Heart right ventricle (tissue), 16 donors: ENCODE measurements at regions not wholly inside any gene's neighbourhood (a gene's known extent, or its start where the extent isn't known, plus 50 kb on each side); places are given as distances from the start of the nearest gene placed in this dataset.

Source experiments
- ATAC-seq, 8 donors: fragments of 200-7000 bp; cut with Tn5 transposase; one replicate each; pipeline ENCODE4 v1.9.1; 2020; ENCODE audit warnings: mild to moderate bottlenecking in 8 of 8, moderate library complexity in 8 of 8, moderate number of reproducible peaks in 1 of 8
- DNase-seq, 2 donors: peaks; one replicate each; pipeline ENCODE4 v3.0.0-alpha.2; 2020
- H3K27ac ChIP-seq, 10 donors: fragments of 200-600 bp; sonication (generic) in 2 of 10; one replicate each; pipeline versions ENCODE4 v1.5.0 to v1.8.0; 2020 to 2022; ENCODE audit warnings: mild to moderate bottlenecking in 3 of 10
- H3K27me3 ChIP-seq, 7 donors: fragments of 200-600 bp; one replicate each; pipeline ENCODE4 v1.8.0; 2021 to 2022; ENCODE audit warnings: mild to moderate bottlenecking in 2 of 7
- H3K36me3 ChIP-seq, 9 donors: fragments of 200-600 bp; sonication (generic) in 1 of 9; one replicate each; pipeline versions ENCODE4 v1.5.0 to v1.8.0; 2020 to 2022; ENCODE audit warnings: mild to moderate bottlenecking in 2 of 9
- H3K4me1 ChIP-seq, 9 donors: fragments of 200-600 bp; sonication (generic) in 1 of 9; one replicate each; pipeline versions ENCODE4 v1.5.0 to v1.8.0; 2020 to 2022; ENCODE audit warnings: mild to moderate bottlenecking in 4 of 9
- H3K4me3 ChIP-seq, 10 donors: fragments of 200-600 bp; sonication (generic) in 2 of 10; one replicate each; pipeline versions ENCODE4 v1.5.0 to v1.8.0; 2020 to 2022; ENCODE audit warnings: mild to moderate bottlenecking in 7 of 10, moderate library complexity in 2 of 10
- H3K9me3 ChIP-seq, 11 donors: fragments of 200-600 bp in 10 of 11; sonication (generic) in 2 of 11; one replicate each; pipeline versions ENCODE4 v1.5.0 to v1.8.0; 2013 to 2022; ENCODE audit warnings: mild to moderate bottlenecking in 2 of 11, control low read depth in 1 of 11, moderate library complexity in 1 of 11
- WGBS, 2 donors: extraction: QIAGEN DNeasy Blood & Tissue Kit; methylation state at CpG; one replicate each; pipeline ENCODE4 v1.1.7; 2013; ENCODE audit warnings: inconsistent platforms in 1 of 2; 5-methylcytosine and 5-hydroxymethylcytosine counted together
- intact Hi-C, 10 donors: fragments of 100-400 bp; cut with DNase I; formaldehyde crosslinking; loops; one replicate each; pipeline versions ENCODE4 v1.11.1 to v1.14.2; 2022
- TF ChIP-seq, protein P1 (sequence below), 9 donors: fragments of 200-600 bp; sonication (generic) in 2 of 9; IDR thresholded peaks; one replicate each; pipeline versions ENCODE4 v1.5.0 to v1.8.0; 2021 to 2022; ENCODE audit warnings: antibody characterized with exemption in 9 of 9, mild to moderate bottlenecking in 5 of 9, moderate library complexity in 1 of 9
- donor health status: Arrhythmogenic right ventricular cardiomyopathy.
- donor health status: ischemic (EF 13 %, LVEDD 7.1; RV severe dilation, severe dysfunction).
- donor health status: healthy with polysubstance abuse.
- donor health status: DM: no; HTN: yes; CAD: no.
- donor health status: DM: no; HTN: no; CAD: no.
- donor health status: ischemic (EF 25% LVEDD 6.9; RV normal size, moderate dysfunction).
- donor health status: ischemic (EF 25% LVEDD 5.7; RV mildly dilated, moderate dysfunction).
- donor health status: healthy.
- donor health status: DM: yes; HTN: yes; CAD: no.
- donor health status: Ischemic cardiomyopathy.
- donor health status: ischemic (EF 35%, LVEDD 5.7; RV mildly dilated, moderate dysfunction).
- donor health status: nonischemic (EF 11% LVEDD 7.7; RV severe dilation, severe dysfunction).
- donor health status: DM: yes; HTN: yes; CAD: no.
- donor health status: PGD.
- donor health status: ischemic (EF 29% LVEDD 5.4; RV normal size, mild dysfunction).
- donor health status: nonischemic (EF 23%, LVEDD 6.1; RV moderate dilation, normal function).

DNA sequence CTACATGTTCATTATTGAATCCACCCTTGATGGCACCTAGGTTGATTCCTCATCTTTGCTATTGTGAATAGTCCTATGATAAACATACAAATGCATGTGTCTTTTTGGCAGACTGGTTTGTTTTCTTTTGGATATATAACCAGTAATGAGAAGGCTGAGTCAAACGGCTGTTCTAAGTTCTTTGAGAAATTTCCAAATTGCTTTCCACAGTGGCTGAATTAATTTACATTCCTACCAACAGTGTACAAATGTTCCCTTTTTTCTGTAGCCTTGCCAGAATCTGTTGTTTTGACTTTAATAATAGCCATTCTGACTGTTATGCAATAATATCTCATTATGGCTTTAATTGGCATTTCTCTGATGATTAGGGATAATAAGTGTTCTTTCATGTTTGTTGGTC, 184.9 kb downstream of the CASP12 start:
- H3K36me3 ChIP-seq: no peaks in the 10 kb centered on the region
- H3K27me3 ChIP-seq: no peaks in the 10 kb centered on the region
- 46 to 61% methylated on average over 1 of the region's 1 CpG for WGBS, 2 donors
- H3K4me3 ChIP-seq: no peak overlapping the region
- DNase-seq (no peak), ATAC-seq (no peak)
- H3K9me3 ChIP-seq: no peaks in the 10 kb centered on the region
- TF ChIP-seq, protein P1, sequence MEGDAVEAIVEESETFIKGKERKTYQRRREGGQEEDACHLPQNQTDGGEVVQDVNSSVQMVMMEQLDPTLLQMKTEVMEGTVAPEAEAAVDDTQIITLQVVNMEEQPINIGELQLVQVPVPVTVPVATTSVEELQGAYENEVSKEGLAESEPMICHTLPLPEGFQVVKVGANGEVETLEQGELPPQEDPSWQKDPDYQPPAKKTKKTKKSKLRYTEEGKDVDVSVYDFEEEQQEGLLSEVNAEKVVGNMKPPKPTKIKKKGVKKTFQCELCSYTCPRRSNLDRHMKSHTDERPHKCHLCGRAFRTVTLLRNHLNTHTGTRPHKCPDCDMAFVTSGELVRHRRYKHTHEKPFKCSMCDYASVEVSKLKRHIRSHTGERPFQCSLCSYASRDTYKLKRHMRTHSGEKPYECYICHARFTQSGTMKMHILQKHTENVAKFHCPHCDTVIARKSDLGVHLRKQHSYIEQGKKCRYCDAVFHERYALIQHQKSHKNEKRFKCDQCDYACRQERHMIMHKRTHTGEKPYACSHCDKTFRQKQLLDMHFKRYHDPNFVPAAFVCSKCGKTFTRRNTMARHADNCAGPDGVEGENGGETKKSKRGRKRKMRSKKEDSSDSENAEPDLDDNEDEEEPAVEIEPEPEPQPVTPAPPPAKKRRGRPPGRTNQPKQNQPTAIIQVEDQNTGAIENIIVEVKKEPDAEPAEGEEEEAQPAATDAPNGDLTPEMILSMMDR (IDR thresholded peaks at IDR 0.05): no peak
- no peaks in the 10 kb centered on the region for H3K4me1 ChIP-seq
- no peak overlapping the region for H3K27ac ChIP-seq
- intact Hi-C loops: no loop called here

DNA sequence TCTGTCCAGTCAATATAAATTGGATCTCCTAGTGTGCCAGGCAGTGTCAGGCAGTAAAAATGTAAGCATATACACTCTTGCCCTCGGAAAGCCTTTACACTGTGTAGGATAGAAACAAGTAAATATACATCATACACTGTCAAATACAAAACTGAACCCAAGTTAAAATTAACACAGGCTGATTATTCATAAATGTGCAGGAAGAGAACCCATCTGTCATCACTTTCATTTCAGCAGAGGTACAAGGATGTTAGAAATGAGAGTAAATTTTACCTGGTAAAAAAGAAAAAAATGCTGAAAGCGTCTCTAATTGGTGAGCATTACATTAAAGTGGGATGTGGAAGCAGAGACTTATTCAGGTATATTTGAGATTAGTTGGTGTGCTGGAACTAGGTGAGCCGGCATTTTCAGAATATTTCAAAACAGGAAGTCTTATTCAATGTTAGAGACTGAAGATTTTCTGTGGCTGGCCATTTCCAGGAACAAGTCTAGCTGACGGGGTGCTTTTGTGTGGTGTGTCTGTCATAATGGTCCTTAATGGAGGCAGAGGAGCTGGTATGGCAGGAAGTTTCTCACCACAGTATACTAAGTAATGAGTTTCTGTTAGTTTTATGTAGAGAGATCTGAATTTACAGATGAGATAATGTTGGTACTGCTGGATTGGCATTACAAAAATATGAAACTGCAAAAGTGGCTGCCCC, 192.6 kb downstream of the CASP12 start:
- no peaks in the 10 kb centered on the region for H3K9me3 ChIP-seq
- no peaks in the 10 kb centered on the region for H3K27me3 ChIP-seq
- H3K36me3 ChIP-seq: no peaks in the 10 kb centered on the region
- peak overlapping the region in 1 of 10 donors; percentile 35 for H3K4me3 ChIP-seq
- 61 to 68% methylated on average over 4 of the region's 4 CpGs for WGBS, 2 donors
- DNase-seq: peak in 1 of 2 donors; percentile 34
- peak in 7 of 8 donors; percentile 71 to 88 (median 82) for ATAC-seq
- peak overlapping the region in 4 of 10 donors; percentile 20 to 88 (median 39) for H3K27ac ChIP-seq
- H3K4me1 ChIP-seq: peaks cover 0 to 36% (median 0%) of the 10 kb centered on the region in 9 donors
- TF ChIP-seq, protein P1 (IDR thresholded peaks at IDR 0.05): no peak
- intact Hi-C loops: no loop called here

DNA sequence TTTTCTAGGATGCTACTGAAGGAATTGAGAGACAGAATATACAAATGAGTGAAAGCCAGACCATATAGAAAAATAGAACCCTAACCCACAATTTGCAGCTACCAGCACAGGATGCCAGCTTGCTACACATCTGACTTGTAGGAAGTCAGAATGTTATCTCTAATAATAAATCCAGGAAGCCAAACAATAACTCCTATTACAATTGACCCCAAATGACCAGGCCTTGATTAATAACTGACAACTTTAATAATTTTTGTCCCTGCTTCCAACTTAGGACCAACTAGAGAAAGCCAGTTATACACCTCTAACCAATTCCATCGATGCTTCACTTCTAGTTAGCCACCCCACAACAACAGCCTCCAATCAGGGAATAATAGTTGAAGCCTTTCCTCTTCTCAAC, 193.4 kb downstream of the CASP12 start:
- H3K4me3 ChIP-seq: peak overlapping the region in 1 of 10 donors; percentile 35
- 67 to 77% methylated on average over 1 of the region's 1 CpG for WGBS, 2 donors
- H3K9me3 ChIP-seq: no peaks in the 10 kb centered on the region
- no peaks in the 10 kb centered on the region for H3K27me3 ChIP-seq
- TF ChIP-seq, protein P1 (IDR thresholded peaks at IDR 0.05): no peak
- DNase-seq: no peak
- no peaks in the 10 kb centered on the region for H3K36me3 ChIP-seq
- H3K27ac ChIP-seq: peak overlapping the region in 3 of 10 donors; percentile 27 to 88 (median 51)
- no peak for ATAC-seq
- intact Hi-C loops: no loop called here
- H3K4me1 ChIP-seq: peaks cover 0 to 39% (median 0%) of the 10 kb centered on the region in 9 donors

DNA sequence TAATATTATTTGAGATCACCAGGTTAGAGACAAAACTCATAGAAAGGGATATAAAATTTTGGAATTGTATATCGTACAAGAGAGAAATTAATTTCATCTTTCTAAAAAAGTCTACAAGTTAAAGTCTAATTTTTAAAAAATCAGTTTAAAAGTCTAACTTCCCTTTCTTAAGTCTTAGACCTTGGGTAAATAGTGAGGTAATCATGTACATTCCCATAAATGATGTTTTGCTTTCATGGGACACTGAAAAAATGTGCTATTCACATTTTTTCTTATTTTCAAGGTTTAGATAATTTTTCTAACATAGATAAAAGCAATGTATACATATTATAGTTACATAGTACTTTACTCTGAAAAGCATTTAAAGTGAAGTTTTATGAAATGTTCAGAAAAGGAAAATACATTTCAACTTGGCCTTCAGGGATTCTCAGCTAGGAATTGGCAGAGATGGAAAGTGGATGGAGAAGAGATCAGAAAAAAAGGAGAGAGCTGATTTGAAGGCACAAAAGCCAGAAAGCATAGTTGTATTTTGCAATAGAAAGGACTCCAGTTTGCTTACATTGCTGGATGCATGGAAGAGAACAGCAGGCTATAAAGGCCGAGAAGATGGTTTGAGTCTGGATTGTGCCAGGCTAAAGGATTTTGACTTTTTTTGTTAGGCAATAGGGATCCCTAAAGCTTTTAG, 194.0 kb downstream of the CASP12 start:
- H3K9me3 ChIP-seq: no peaks in the 10 kb centered on the region
- 91 to 92% methylated on average over 2 of the region's 2 CpGs for WGBS, 2 donors
- TF ChIP-seq, protein P1 (IDR thresholded peaks at IDR 0.05): no peak

More for the DNA sequence above, 194.0 kb downstream of the CASP12 start:
- intact Hi-C loops: no loop called here
- DNase-seq (no peak), ATAC-seq (no peak)
- Histone ChIP-seq H3K27me3 (no peaks in the 10 kb centered on the region), H3K27ac (peak overlapping the region in 2 of 10 donors; percentile 27 to 88), H3K4me1 (peaks cover 0 to 39% (median 0%) of the 10 kb centered on the region in 9 donors), H3K36me3 (no peaks in the 10 kb centered on the region), H3K4me3 (no peak overlapping the region)
